K562 (cell line): ENCODE measurements at regions not wholly inside any gene's neighbourhood (a gene's known extent, or its start where the extent isn't known, plus 50 kb on each side); places are given as distances from the start of the nearest gene placed in this dataset.

Source experiments
- ATAC-seq: fragments of 200-7000 bp; cut with Tn5 transposase; 3 replicates; pipeline ENCODE4 v1.9.1; 2020; ENCODE audit warnings: moderate library complexity
- BruUV-seq: library from RNA; stranded (reverse); fragments of 400-500 nt; replicated peaks from 2 replicates; lab custom pipeline; 2021; lab: Mats Ljungman, UMichigan
- CTCF ChIA-PET: fragments of 300-600 bp; formaldehyde crosslinking; extraction: SDS; loops from one replicate; lab custom pipeline; 2021; ENCODE audit warnings: low intra/inter-chr PET ratio; lab: Yijun Ruan, JAX
- POLR2A ChIA-PET: fragments of 300-600, 350-650 bp; sonication (Branson Sonifier 250); formaldehyde crosslinking; extraction: SDS; loops from one replicate; lab custom pipeline; 2021; ENCODE audit warnings: antibody characterized with exemption, inconsistent platforms; lab: Yijun Ruan, JAX
- DNase-seq, 4 experiments: peaks; one replicate each; pipeline versions ENCODE4 v3.0.0 to v3.0.0-alpha.2; 2011 to 2018; ENCODE audit warnings: low spot score in 3 of 4, mixed read lengths in 3 of 4; ENCODE audit errors: extremely low read depth in 1 of 4
- FAIRE-seq: peaks from 2 replicates; lab custom pipeline; 2011; peaks lifted over from hg19 to GRCh38; lab: Jason Lieb, UNC
- H2AFZ ChIP-seq: 2 replicates; pipeline ENCODE4 v1.6.0; 2011; ENCODE audit warnings: low read depth, low read length, control low read depth, inconsistent platforms
- H3K27ac ChIP-seq: fragments of 200-600 bp; 3 replicates; pipeline ENCODE4 v1.8.0; 2011; ENCODE audit warnings: low read depth, mild to moderate bottlenecking, control low read depth, inconsistent platforms, low read length, moderate library complexity, mixed read lengths; ENCODE audit errors: extremely low read depth
- H3K27me3 ChIP-seq, 2 experiments: fragments of 300-600 bp in 1 of 2; 2 replicates in 1 of 2; 3 replicates in 1 of 2; pipeline versions ENCODE4 v1.6.0 to v1.8.0; 2011; ENCODE audit warnings: inconsistent platforms in 2 of 2, low read length in 2 of 2, mild to moderate bottlenecking in 1 of 2, mixed read lengths in 1 of 2, moderate library complexity in 1 of 2; ENCODE audit not compliant: control insufficient read depth in 2 of 2, insufficient read depth in 2 of 2
- H3K36me3 ChIP-seq: fragments of 300-600 bp; 3 replicates; pipeline ENCODE4 v1.8.0; 2011; ENCODE audit warnings: mild to moderate bottlenecking, low read length, inconsistent platforms; ENCODE audit not compliant: control insufficient read depth, insufficient read depth
- H3K4me1 ChIP-seq, 2 experiments: fragments of 200-600 bp in 1 of 2; replicated peaks in 1 of 2; 2 replicates in 1 of 2; 3 replicates in 1 of 2; pipeline versions ENCODE4 v1.5.1 to v1.8.0; 2011; ENCODE audit warnings: inconsistent platforms in 2 of 2, low read length in 2 of 2, mild to moderate bottlenecking in 1 of 2, mixed read lengths in 1 of 2, moderate library complexity in 1 of 2; ENCODE audit not compliant: control insufficient read depth in 2 of 2, insufficient read depth in 2 of 2
- H3K4me2 ChIP-seq: 2 replicates; pipeline ENCODE4 v1.6.1; 2011; ENCODE audit warnings: low read length, control low read depth, inconsistent platforms, mixed read lengths; ENCODE audit not compliant: insufficient read depth
- H3K4me3 ChIP-seq: fragments of 200-600 bp; sonication (generic), shearing (Covaris generic); 2 replicates; pipeline ENCODE4 v1.5.1; 2016; ENCODE audit warnings: control low read depth, inconsistent platforms
- H3K79me2 ChIP-seq: fragments of 200-600 bp; 3 replicates; pipeline ENCODE4 v1.8.0; 2011; ENCODE audit warnings: low read length, inconsistent platforms; ENCODE audit not compliant: control insufficient read depth, insufficient read depth
- H3K9ac ChIP-seq, 2 experiments: 2 replicates each; pipeline versions ENCODE4 v1.6.0 to v1.6.1; 2011; ENCODE audit warnings: low read depth in 2 of 2, low read length in 2 of 2, control low read depth in 1 of 2, inconsistent platforms in 1 of 2, mild to moderate bottlenecking in 1 of 2, mixed read lengths in 1 of 2; ENCODE audit not compliant: insufficient read depth in 1 of 2
- H3K9me1 ChIP-seq: one replicate; pipeline ENCODE4 v1.6.0; 2011; ENCODE audit warnings: inconsistent platforms, mild to moderate bottlenecking, low read length, moderate library complexity; ENCODE audit not compliant: control insufficient read depth, insufficient read depth
- H3K9me3 ChIP-seq: replicated peaks from 2 replicates; pipeline ENCODE4 v1.5.1; 2011; ENCODE audit warnings: low read depth, low read length, inconsistent platforms; ENCODE audit not compliant: control insufficient read depth, insufficient read depth
- H4K20me1 ChIP-seq: replicated peaks from 2 replicates; pipeline ENCODE4 v1.6.1; 2011; ENCODE audit warnings: low read length, inconsistent platforms, mixed read lengths; ENCODE audit not compliant: control insufficient read depth, insufficient read depth
- CBFB ChIP-seq: sonication (generic); formaldehyde crosslinking; IDR thresholded peaks from 2 replicates; pipeline ENCODE4 v1.4.0; 2020; ENCODE audit warnings: mild to moderate bottlenecking, missing genetic modification reagents
- E2F8 ChIP-seq: fragments of 450-650 bp; IDR thresholded peaks from 2 replicates; pipeline ENCODE4 v1.7.1; 2018; ENCODE audit warnings: mild to moderate bottlenecking, low read depth; ENCODE audit not compliant: partially characterized antibody
- HDAC3 ChIP-seq: fragments of 450-650 bp; IDR thresholded peaks from 2 replicates; pipeline ENCODE4 v1.6.1; 2018; ENCODE audit warnings: borderline replicate concordance, mild to moderate bottlenecking, moderate library complexity; ENCODE audit not compliant: partially characterized antibody
- HES1 ChIP-seq: fragments of 450-650 bp; IDR thresholded peaks from 2 replicates; pipeline ENCODE4 v1.6.1; 2016; ENCODE audit warnings: low read depth, mild to moderate bottlenecking, moderate library complexity
- HMBOX1 ChIP-seq: sonication (generic); IDR thresholded peaks from 2 replicates; pipeline ENCODE4 v1.6.1; 2016
- MLX ChIP-seq, 2 experiments: fragments of 450-650 bp in 1 of 2; sonication (generic) in 1 of 2; formaldehyde crosslinking; conservative IDR thresholded peaks; 2 replicates each; pipeline versions ENCODE4 v1.4.0 to v1.8.1; 2020 to 2022; ENCODE audit warnings: mild to moderate bottlenecking in 1 of 2, missing genetic modification reagents in 1 of 2
- PHF21A ChIP-seq: fragments of 450-650 bp; IDR thresholded peaks from 2 replicates; pipeline ENCODE4 v1.6.1; 2017; ENCODE audit warnings: low read depth, borderline replicate concordance
- RREB1 ChIP-seq: fragments of 250-450 bp; sonication (Bioruptor Pico); IDR thresholded peaks from 2 replicates; pipeline ENCODE4 v1.4.0; 2020
- SAFB2 ChIP-seq: fragments of 200-400 bp; formaldehyde crosslinking; IDR thresholded peaks from 2 replicates; pipeline ENCODE4 v1.6.1; 2018; ENCODE audit warnings: borderline replicate concordance, low read length, low read depth, moderate library complexity; ENCODE audit not compliant: severe bottlenecking
- SMARCB1 ChIP-seq: IDR thresholded peaks from 2 replicates; pipeline ENCODE4 v1.6.1; 2011; ENCODE audit warnings: improper control_type of control experiment, low read depth; ENCODE audit not compliant: insufficient read length
- SNAPC5 ChIP-seq: fragments of 250-450 bp; sonication (Bioruptor Pico); IDR thresholded peaks from 2 replicates; pipeline ENCODE4 v1.8.0; 2021; ENCODE audit warnings: moderate library complexity, mild to moderate bottlenecking, inconsistent platforms
- WGBS: fragments of 100-300 bp; shearing (Covaris generic); methylation state at CpG from one replicate; pipeline ENCODE4 v1.1.6; 2016; ENCODE audit warnings: low coverage, mixed read lengths; ENCODE audit not compliant: insufficient coverage; ENCODE audit errors: missing lambda C conversion rate; 5-methylcytosine and 5-hydroxymethylcytosine counted together
- in situ Hi-C: fragments of 300-500 bp; cut with MboI; formaldehyde crosslinking; loops from 4 replicates; pipeline ENCODE4 v1.15.0; 2018; ENCODE audit warnings: inconsistent platforms, mixed read lengths
- intact Hi-C: fragments of 100-400 bp; cut with micrococcal nuclease; formaldehyde crosslinking; loops from 2 replicates; pipeline ENCODE4 v1.14.2; 2022

- no peaks in the 10 kb centered on the region for H3K9me1 ChIP-seq
- in situ Hi-C loops (no loop called here), intact Hi-C loops (no loop called here)
- no peaks in the 10 kb centered on the region for H3K79me2 ChIP-seq
- no peaks in the 10 kb centered on the region for H3K9me3 ChIP-seq
- no peak overlapping the region for H2AFZ ChIP-seq
- no peaks in the 10 kb centered on the region for H3K4me1 ChIP-seq
- H3K27ac ChIP-seq: no peak overlapping the region
- DNase-seq (no peak), FAIRE-seq (no peak), ATAC-seq (no peak)
- H3K36me3 ChIP-seq: no peaks in the 10 kb centered on the region
- ChIA-PET CTCF (no interaction called here), POLR2A (no interaction called here)
- no peak overlapping the region for H3K4me3 ChIP-seq
- 0% methylated on average over 3 of the region's 3 CpGs for WGBS
- no peaks in the 10 kb centered on the region for H3K27me3 ChIP-seq
- no peak overlapping the region for H3K4me2 ChIP-seq
- no peak overlapping the region for H3K9ac ChIP-seq
- no peaks in the 10 kb centered on the region for H4K20me1 ChIP-seq
- BruUV-seq: no TSS peak
- TF ChIP-seq CBFB (CRISPR knock-in tag) (no peak), PHF21A (no peak), HDAC3 (no peak), RREB1 (no peak), E2F8 (no peak), SNAPC5 (CRISPR knock-in tag) (no peak), SAFB2 (no peak), SMARCB1 (no peak), HMBOX1 (no peak), MLX (CRISPR knock-in tag; conservative IDR thresholded peaks at IDR 0.05) (no peak), HES1 (no peak)
Measured at GRCh38 chr18:68355637-68356036, 359.3 kb downstream of the TMX3 start.
